ENCODE measurements at regions not wholly inside any gene's neighbourhood (a gene's known extent, or its start where the extent isn't known, plus 50 kb on each side); places are given as distances from the start of the nearest gene placed in this dataset.

DNA sequence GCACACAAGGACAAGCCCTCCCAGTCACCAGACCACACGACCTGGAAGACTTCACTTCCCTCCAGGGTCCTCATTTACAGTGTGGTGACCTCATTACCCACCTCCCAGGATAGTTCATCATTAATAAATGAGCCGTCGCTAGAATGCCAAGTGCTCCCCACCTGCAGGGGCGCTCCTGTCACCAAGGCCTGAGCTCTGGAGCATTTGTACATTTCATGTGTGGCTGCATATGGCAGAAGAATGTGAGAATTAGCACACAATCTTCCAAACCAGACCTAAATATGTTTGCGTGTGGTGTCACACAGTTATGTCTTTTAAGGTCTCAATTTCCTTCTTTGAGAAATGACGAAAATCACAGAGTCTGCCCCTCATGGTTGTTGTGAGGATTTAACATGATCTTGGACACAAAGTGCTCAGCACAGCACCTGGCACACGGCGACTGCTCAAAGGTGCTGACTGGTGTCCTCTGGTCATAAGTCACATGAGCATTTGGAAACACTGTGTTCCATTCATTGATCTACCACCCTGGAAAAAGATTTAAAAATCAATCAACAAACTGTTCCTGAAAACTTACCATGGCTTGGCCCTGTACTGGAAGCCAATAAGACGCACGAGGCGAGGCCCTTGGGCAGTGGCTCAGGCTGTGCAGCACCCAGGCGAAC, 150.6 kb upstream of the SPACA7 start:
- H3K9me3 ChIP-seq = no peaks in the 10 kb centered on the region
- intact Hi-C loops (cut with micrococcal nuclease; ENCODE audit: unreplicated experiment) = no loop called here
- H3K4me3 ChIP-seq (ENCODE audit: low read depth, low read length) = no peak overlapping the region
- Mint-ChIP-seq H3K27ac (ENCODE audit: unreplicated experiment) (no peak overlapping the region), H3K36me3 (ENCODE audit: insufficient read depth, unreplicated experiment) (no peaks in the 10 kb centered on the region), H3K27me3 (ENCODE audit: insufficient read depth, unreplicated experiment) (peaks cover 26% of the 10 kb centered on the region), H3K4me3 (ENCODE audit: unreplicated experiment) (no peak overlapping the region), H3K4me1 (ENCODE audit: low read depth, unreplicated experiment) (no peaks in the 10 kb centered on the region), H3K9me3 (ENCODE audit: unreplicated experiment) (no peaks in the 10 kb centered on the region)
- no peaks in the 10 kb centered on the region for H3K4me1 ChIP-seq
- POLR2A ChIA-PET = no interaction called here
- no peak for DNase-seq
- BruUV-seq (replicated peaks) = no TSS peak
- H3K36me3 ChIP-seq (ENCODE audit: control insufficient read depth, insufficient read depth, low read length) = no peaks in the 10 kb centered on the region
- TF ChIP-seq CTCF (IDR thresholded peaks at IDR 0.05; ENCODE audit: insufficient read depth in 1 of 2, low read depth in 1 of 2, low read length in 1 of 2, severe bottlenecking in 1 of 2, unreplicated experiment in 1 of 2) = no peak
- CTCF ChIA-PET = no interaction called here
- H3K27me3 ChIP-seq (replicated peaks; ENCODE audit: control insufficient read depth, insufficient read depth, low read length) = no peaks in the 10 kb centered on the region; the same call in 1 of the 2 replicates

DNA sequence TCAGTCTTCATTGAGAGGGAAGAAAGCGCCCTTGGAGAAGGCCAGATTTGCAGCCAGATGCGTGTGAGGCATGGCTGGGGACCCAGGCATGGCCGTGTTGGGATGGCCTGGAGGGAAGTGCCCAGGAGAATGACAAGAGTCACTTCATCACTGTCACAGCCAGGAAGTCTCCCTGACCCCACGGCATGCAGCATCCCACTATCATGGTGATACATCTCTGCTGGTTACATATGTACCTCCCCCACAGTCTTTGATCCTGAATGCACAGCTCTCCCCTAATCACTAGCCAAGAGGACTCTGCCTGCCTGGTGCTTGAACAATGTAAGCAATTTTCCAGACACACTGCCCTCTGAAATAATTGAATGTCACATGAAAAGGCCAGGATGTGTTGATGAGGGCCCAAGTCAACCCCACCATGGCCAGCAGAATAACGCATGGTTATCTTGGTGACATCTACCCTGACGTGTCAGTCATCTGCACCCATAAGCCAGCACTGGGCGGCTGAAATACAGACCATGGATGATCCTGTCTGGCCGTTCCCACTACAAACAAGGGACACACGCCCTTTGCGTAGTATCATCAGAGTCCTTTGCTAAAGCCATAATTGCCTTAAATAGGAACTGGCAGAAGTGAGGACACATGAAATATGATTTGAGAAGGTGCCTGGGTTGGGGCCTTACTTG, 149.7 kb upstream of the SPACA7 start:
- no TSS peak for BruUV-seq (replicated peaks)
- Histone ChIP-seq H3K4me3 (ENCODE audit: low read depth, low read length) (no peak overlapping the region), H3K4me1 (no peaks in the 10 kb centered on the region), H3K9me3 (no peaks in the 10 kb centered on the region), H3K36me3 (ENCODE audit: control insufficient read depth, insufficient read depth, low read length) (no peaks in the 10 kb centered on the region), H3K27me3 (replicated peaks; ENCODE audit: control insufficient read depth, insufficient read depth, low read length) (no peaks in the 10 kb centered on the region; the same call in 1 of the 2 replicates)
- Mint-ChIP-seq H3K9me3 (ENCODE audit: unreplicated experiment) (no peaks in the 10 kb centered on the region), H3K4me3 (ENCODE audit: unreplicated experiment) (no peak overlapping the region), H3K27ac (ENCODE audit: unreplicated experiment) (no peak overlapping the region), H3K27me3 (ENCODE audit: insufficient read depth, unreplicated experiment) (peaks cover 30% of the 10 kb centered on the region), H3K4me1 (ENCODE audit: low read depth, unreplicated experiment) (no peaks in the 10 kb centered on the region), H3K36me3 (ENCODE audit: insufficient read depth, unreplicated experiment) (no peaks in the 10 kb centered on the region)
- intact Hi-C loops (cut with micrococcal nuclease; ENCODE audit: unreplicated experiment) = no loop called here
- ChIA-PET CTCF (no interaction called here), POLR2A (no interaction called here)
- no peak for TF ChIP-seq CTCF (IDR thresholded peaks at IDR 0.05; ENCODE audit: insufficient read depth in 1 of 2, low read depth in 1 of 2, low read length in 1 of 2, severe bottlenecking in 1 of 2, unreplicated experiment in 1 of 2)
- DNase-seq = no peak

DNA sequence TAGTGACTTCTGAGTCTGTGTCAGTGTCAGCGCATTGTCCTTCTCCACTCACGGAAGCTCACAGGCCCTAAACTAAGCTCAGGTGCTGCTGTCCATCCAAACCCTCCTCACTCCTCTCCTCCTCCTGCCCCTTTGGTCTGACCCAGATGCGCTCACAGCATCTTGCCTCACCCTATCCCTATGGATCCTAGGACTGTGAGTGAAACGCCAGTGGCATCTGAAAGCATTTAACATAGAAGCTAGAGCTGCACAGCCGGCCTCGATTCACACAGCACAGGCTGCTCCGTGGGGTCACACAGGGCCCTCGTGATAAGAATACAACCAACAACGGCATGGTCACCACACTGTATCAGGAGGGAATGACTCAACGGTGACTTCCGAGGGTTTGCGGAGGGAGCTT, 149.1 kb upstream of the SPACA7 start:
- H3K9me3 ChIP-seq = no peaks in the 10 kb centered on the region
- H3K9me3 Mint-ChIP-seq (ENCODE audit: unreplicated experiment) = no peaks in the 10 kb centered on the region
- CTCF ChIA-PET = no interaction called here
- no peak for DNase-seq
- H3K4me1 ChIP-seq = no peaks in the 10 kb centered on the region
- H3K4me3 ChIP-seq (ENCODE audit: low read depth, low read length) = no peak overlapping the region
- no peaks in the 10 kb centered on the region for H3K4me1 Mint-ChIP-seq (ENCODE audit: low read depth, unreplicated experiment)
- no peaks in the 10 kb centered on the region for H3K36me3 Mint-ChIP-seq (ENCODE audit: insufficient read depth, unreplicated experiment)
- no TSS peak for BruUV-seq (replicated peaks)
- no peaks in the 10 kb centered on the region for H3K36me3 ChIP-seq (ENCODE audit: control insufficient read depth, insufficient read depth, low read length)
- H3K27me3 ChIP-seq (replicated peaks; ENCODE audit: control insufficient read depth, insufficient read depth, low read length) = no peaks in the 10 kb centered on the region; the same call in 1 of the 2 replicates
- intact Hi-C loops (cut with micrococcal nuclease; ENCODE audit: unreplicated experiment) = no loop called here
- no peak overlapping the region for H3K4me3 Mint-ChIP-seq (ENCODE audit: unreplicated experiment)
- peaks cover 31% of the 10 kb centered on the region for H3K27me3 Mint-ChIP-seq (ENCODE audit: insufficient read depth, unreplicated experiment)
- no peak for TF ChIP-seq CTCF (IDR thresholded peaks at IDR 0.05; ENCODE audit: insufficient read depth in 1 of 2, low read depth in 1 of 2, low read length in 1 of 2, severe bottlenecking in 1 of 2, unreplicated experiment in 1 of 2)
- no peak overlapping the region for H3K27ac Mint-ChIP-seq (ENCODE audit: unreplicated experiment)
- POLR2A ChIA-PET = no interaction called here
